ENCODE measurements at regions not wholly inside any gene's neighbourhood (a gene's known extent, or its start where the extent isn't known, plus 50 kb on each side); places are given as distances from the start of the nearest gene placed in this dataset.

- TF ChIP-seq ZSCAN4 (tag by site-specific recombination; IDR thresholded peaks at IDR 0.05) = no peak
- TF ChIP-seq TCF7L2 (IDR thresholded peaks at IDR 0.05; ENCODE audit: borderline replicate concordance, low read depth, low read length) = no peak
Measured at GRCh38 chr14:83992857-83993256, 1537.1 kb upstream of the FLRT2 start.
